GM06990 (cell line): ENCODE measurements at regions not wholly inside any gene's neighbourhood (a gene's known extent, or its start where the extent isn't known, plus 50 kb on each side); places are given as distances from the start of the nearest gene placed in this dataset.

ENCODE experiments used
- DNase-seq: peaks from one replicate; pipeline ENCODE4 v3.0.0-alpha.2; 2011; ENCODE audit not compliant: insufficient read length; ENCODE audit errors: extremely low read depth
- H3K27me3 ChIP-seq: replicated peaks from 2 replicates; pipeline ENCODE4 v1.6.0; 2011; ENCODE audit warnings: low read length; ENCODE audit not compliant: control insufficient read depth, insufficient read depth
- H3K36me3 ChIP-seq: 2 replicates; pipeline ENCODE4 v1.5.1; 2011; ENCODE audit warnings: low read length; ENCODE audit not compliant: control insufficient read depth, insufficient read depth
- H3K4me3 ChIP-seq: replicated peaks from 2 replicates; pipeline ENCODE4 v1.5.1; 2011; ENCODE audit warnings: low read depth, mild to moderate bottlenecking, control low read depth, low read length
- TF ChIP-seq, protein P1 (sequence below): IDR thresholded peaks from 2 replicates; pipeline ENCODE4 v1.5.1; 2011; ENCODE audit warnings: low read length, control low read depth, mild to moderate bottlenecking, inconsistent platforms; ENCODE audit not compliant: insufficient read depth, poor library complexity, severe bottlenecking

GRCh38 chr3:146832857-146833458, 227.8 kb upstream of the PLSCR5 start:
- DNase-seq: no peak
- Histone ChIP-seq H3K36me3 (no peaks in the 10 kb centered on the region), H3K4me3 (no peak overlapping the region), H3K27me3 (no peaks in the 10 kb centered on the region)
- TF ChIP-seq, protein P1, sequence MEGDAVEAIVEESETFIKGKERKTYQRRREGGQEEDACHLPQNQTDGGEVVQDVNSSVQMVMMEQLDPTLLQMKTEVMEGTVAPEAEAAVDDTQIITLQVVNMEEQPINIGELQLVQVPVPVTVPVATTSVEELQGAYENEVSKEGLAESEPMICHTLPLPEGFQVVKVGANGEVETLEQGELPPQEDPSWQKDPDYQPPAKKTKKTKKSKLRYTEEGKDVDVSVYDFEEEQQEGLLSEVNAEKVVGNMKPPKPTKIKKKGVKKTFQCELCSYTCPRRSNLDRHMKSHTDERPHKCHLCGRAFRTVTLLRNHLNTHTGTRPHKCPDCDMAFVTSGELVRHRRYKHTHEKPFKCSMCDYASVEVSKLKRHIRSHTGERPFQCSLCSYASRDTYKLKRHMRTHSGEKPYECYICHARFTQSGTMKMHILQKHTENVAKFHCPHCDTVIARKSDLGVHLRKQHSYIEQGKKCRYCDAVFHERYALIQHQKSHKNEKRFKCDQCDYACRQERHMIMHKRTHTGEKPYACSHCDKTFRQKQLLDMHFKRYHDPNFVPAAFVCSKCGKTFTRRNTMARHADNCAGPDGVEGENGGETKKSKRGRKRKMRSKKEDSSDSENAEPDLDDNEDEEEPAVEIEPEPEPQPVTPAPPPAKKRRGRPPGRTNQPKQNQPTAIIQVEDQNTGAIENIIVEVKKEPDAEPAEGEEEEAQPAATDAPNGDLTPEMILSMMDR: no peak

- Histone ChIP-seq H3K4me3 (no peak overlapping the region), H3K27me3 (no peaks in the 10 kb centered on the region), H3K36me3 (no peaks in the 10 kb centered on the region)
- no peak for DNase-seq
- TF ChIP-seq, protein P1: no peak
Measured at GRCh38 chr3:146831659-146832058, 226.5 kb upstream of the PLSCR5 start.

DNA sequence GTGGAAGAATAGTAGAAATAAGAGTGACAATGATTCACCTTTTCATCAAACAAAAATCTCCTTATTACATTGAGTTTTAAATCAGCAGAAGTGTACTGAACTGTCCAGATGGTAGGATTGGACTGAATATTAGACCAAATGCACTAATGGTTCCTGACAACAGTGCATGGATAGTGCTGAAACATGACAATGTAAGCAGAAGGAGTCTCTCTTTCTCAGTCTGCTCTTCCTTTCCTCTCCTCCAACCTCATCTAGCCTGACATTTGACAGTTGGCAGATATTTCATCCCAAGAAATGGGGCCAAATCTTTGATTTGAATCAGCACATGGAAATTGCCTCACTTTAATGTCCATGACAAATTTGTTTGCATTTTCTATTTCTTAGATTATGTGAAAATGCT, 225.1 kb upstream of the PLSCR5 start:
- Histone ChIP-seq H3K4me3 (no peak overlapping the region), H3K27me3 (no peaks in the 10 kb centered on the region), H3K36me3 (no peaks in the 10 kb centered on the region)
- DNase-seq: no peak
- TF ChIP-seq, protein P1: no peak

DNA sequence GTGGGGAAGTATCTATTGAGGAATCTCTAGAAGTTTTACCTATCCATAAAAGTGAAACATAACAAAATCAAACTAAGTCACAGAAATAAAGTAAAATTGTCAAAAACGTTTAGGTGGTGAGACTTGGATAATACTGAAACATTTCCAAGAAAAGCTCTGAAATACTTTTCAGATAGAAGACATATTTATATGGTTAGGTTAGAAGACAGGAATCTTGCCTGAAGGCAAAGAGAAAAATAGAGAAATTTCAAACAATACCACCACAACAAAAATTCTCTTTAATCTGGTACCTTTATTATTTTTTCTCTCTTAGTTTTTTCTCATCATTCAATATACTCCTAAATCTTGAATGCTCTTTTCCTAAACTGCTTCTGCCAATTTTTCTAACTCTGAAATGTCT, 222.7 kb upstream of the PLSCR5 start:
- H3K27me3 ChIP-seq: no peaks in the 10 kb centered on the region

GRCh38 chr3:146823622-146824021, 218.5 kb upstream of the PLSCR5 start:
- Histone ChIP-seq H3K36me3 (no peaks in the 10 kb centered on the region), H3K27me3 (no peaks in the 10 kb centered on the region), H3K4me3 (no peak overlapping the region)
- TF ChIP-seq, protein P1: no peak
- DNase-seq: no peak

More for the DNA sequence above, 222.7 kb upstream of the PLSCR5 start:
- TF ChIP-seq, protein P1: no peak
- Histone ChIP-seq H3K4me3 (no peak overlapping the region), H3K36me3 (no peaks in the 10 kb centered on the region)
- DNase-seq: no peak

DNA sequence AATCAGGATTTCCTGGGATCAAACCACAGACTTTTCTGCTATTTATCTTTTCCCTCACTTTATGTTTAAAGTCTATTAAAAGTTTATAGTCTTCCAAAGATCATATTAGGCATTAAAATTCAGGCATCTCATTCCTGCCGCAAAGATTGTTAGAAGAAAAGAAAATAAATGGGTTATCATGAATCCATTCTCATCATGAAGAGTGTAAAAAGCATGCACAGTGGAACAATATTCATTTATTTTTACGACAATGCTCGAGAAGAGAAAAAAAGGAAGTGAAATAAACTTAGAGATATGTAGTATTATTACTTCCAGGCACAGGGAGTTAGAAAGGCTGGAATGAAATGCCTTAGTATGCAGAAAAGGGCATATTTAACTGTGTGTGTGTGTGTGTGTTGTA, 213.7 kb upstream of the PLSCR5 start:
- H3K36me3 ChIP-seq: no peaks in the 10 kb centered on the region
- TF ChIP-seq, protein P1: no peak
- no peak for DNase-seq
- H3K4me3 ChIP-seq: no peak overlapping the region
- no peaks in the 10 kb centered on the region for H3K27me3 ChIP-seq
